GM18511 (cell line): ENCODE measurements at regions not wholly inside any gene's neighbourhood (a gene's known extent, or its start where the extent isn't known, plus 50 kb on each side); places are given as distances from the start of the nearest gene placed in this dataset.
"Not testable (repeated sequence)": the region's sequence is repeated elsewhere in the genome, so short reads cannot be mapped to it uniquely, and the experiment has no call there.

Source experiments
- ATAC-seq: cut with Tn5 transposase; IDR thresholded peaks from one replicate; pipeline ENCODE4 v1.9.1; 2021; ENCODE audit warnings: mild to moderate bottlenecking, moderate library complexity; ENCODE audit not compliant: unreplicated experiment

DNA sequence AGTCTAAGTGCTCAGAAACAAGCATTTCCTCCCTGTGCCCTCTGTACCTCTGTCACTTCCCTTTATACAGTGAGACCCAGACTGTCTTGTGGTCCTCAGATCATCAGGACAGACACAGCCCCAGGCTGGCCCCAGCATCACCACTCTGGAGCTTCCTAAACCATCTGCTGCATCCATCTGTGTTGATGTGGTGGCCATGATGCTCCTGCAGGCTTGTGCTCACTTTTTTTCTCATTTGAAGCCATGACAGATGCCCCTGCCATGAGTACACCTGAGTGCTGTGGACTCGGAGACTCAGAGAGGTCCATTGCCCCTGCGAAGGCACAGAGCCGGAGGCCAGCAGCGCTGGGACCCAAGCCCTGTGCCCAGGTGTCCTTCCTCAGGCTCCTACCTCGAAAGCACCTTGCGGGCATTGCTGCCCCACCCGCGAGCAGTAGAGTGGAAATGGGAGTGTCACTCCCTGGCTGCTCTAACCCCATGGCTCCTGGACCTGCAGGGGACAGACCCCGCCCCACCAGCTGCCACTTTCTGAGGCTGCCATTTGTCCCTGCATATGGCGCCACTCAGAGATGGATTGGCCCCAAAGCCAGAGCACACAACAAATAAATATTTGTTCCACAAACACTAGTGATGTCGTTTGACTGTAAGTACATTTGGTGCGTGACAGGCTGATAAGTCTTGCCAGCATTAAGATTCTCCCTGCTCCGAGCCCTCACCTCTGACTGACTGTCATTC, 593.5 kb downstream of the TBC1D22A start:
- ATAC-seq: no peak

DNA sequence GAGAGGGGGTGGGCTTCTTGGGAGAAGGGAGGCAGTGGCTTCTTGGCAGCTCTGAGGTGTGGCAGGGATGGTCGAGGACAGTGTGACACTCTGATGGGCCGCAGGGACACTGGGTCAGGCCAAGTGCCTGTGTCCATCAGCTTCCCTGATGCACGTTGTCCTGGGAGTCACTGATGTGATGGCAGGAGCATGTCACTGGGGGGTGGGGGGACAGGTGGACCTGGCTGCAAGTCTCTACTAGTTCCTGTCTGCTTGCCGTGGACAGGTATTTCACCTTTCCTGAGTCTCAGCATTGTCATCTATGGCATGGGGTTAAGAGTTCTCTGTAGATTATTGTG, 592.9 kb downstream of the TBC1D22A start:
- no peak for ATAC-seq

DNA sequence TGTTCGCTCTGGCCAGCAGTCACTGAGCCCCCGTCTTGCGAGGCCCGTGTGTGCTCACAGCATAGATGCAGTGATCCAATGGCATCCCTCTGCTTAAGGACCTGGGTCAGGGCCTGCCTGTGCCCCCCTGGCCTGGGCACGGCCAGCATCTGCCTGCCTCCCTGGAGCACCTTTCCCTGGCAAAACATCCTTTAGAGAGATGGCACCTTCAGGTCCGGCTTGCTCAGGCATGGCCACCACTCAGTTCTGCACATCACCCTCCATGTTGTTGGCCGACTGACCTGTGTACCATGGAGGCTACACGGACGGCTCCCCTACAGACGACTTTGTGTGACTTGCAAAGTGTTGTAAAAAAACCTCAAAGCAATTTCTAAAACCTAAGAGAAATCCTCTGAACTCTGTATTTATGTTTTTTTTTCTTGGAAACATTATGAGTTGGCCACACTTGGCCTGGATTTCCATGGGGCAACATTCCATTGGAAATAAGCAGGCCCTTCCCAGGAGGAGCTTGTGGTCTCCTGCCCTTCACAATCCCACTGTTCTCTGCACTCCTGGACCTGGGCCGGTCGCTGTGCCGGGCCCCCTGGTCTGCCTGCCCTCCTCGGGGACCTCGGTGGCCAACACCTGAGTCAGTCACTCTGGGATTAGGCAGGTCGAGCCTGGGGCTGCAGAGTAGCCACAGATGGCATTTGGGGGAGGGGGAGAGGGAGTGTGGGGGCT, 592.4 kb downstream of the TBC1D22A start:
- no peak for ATAC-seq

DNA sequence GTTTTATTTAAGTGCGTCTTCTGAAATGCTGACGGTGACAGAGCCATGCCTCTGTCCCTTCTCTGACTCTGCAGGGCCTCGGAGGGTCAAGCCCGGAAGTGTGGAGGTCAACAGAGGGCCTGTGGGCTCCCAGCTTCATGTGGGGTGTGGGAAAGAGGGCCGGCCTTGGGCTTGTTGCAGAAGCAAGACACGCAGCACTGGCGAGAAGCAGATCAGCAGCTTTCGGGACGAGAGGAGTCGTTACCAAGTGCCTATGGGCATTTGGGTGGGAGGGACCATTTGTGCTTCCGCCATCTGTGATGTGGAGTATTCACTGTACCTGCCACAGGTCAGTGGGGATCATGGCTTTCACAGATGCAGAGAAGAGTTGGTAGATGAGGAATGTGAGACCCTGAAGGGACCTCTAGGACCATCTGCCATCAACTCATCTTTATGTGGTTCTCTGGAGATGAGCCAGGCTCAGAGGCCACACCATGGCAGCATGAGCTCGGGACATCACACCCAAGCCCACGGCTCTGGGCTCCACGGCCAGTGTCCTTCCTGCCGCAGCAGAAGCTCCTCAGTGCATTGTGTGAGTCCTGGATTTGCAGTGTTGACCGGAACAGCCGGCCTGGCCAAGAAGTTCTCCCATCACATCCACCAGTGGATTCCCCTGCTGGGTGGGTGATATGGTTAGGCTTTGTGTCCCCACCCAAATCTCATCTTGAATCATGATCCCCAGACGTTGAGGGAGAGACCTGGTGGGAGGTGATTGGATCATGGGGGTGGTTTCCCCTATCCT, 590.7 kb downstream of the TBC1D22A start:
- ATAC-seq: no peak

DNA sequence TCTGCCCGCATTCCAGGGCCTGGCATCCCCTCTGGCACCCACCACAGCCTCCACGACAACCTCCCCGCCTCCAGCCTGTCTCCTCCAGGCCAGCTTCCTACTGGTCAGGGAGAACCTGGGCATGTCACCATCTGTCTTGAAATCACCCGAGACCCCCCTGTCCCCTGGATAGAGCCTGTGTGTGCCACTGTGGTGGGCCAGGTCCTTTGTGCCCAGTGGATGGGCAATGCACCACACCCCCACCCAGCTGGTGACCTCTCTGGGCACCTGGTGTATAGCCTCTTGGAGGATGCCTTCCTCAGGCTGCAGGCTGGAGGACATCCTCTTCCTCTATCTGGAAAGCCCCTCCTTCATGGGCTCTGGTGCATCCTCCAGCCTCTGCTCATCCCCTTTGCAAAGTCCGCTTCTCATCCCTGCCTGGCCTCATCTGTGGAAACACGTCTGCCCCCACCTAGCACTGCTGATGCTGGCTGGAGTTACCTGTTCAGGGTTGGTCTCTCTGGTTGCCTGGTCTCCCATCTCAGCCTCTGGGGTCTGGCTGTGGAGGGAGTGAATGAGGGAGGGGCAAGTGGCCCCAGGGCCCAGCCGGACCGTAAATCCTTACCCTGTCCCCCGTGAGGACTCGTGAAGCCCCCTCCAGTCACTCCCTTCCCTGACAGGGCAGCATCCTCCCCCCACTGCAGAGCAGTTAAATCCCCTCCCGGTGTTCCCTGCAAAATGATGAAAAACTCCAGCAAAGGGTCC, 589.6 kb downstream of the TBC1D22A start:
- ATAC-seq: no peak

DNA sequence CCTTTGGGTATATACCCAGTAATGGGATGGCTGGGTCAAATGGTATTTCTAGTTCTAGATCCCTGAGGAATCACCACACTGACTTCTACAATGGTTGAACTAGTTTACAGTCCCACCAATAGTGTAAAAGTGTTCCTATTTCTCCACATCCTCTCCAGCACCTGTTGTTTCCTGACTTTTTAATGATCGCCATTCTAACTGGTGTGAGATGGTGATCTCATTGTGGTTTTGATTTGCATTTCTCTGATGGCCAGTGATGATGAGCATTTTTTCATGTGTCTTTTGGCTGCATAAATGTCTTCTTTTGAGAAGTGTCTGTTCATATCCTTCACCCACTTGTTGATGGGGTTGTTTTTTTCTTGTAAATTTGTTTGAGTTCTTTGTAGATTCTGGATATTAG, 583.8 kb downstream of the TBC1D22A start:
- ATAC-seq: not testable (repeated sequence)

DNA sequence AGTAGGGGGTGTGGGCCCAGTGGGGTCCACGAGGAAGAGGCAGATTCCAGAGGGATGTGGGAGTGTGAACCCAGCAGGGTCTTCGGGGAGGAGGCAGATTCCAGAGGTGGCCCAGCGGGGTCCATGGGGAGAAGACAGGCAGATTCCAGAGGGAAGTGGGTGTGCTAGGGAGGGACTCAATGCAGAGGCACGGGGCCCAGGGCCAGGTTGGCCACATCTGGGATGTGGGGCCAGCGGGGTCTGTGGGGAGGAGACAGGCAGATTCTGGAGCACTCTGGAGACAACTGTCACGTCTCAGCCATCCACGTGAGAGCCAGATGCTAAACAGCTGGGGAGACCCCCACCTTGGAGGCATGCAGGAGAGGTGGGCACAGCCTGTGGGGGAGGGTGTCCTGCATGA, 582.6 kb downstream of the TBC1D22A start:
- no peak for ATAC-seq

DNA sequence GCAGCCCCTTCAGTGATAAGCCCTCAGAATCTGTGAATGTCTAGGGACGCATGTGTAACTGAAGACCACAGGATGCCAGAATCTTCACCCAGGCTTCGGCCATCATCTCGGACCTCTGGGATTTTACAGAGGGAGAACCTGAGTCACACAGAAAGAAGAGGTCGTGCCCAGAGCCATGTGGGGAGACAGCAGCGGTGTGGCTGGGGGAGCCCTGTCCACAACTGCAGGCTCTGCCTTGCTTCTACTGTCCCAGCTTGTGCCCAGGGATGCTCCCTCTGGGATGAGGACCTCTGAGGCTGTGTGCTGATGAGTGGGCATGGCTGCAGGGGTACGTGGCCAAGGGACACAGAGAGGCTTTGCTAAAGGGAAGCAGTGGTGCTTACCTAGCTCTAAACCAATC, 582.0 kb downstream of the TBC1D22A start:
- no peak for ATAC-seq

DNA sequence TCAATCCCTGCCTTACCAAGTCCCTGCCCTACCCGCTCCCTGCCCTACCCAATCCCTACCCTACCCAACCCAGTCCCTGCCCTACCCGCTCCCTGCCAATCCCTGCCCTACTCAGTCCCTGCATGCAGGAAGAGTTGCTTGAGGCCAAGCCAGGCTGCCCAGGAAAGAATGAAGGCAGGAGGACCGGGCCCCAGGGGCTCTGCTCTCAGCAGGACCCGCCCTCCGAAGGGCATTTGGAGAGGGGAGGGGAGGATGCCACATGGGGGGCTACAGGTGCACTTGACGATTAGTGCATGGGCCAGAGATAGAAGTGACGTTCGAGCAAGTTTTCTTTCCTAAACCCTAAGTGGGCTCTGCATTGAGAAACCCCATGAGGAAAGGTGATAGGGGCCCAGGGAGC, 581.2 kb downstream of the TBC1D22A start:
- no peak for ATAC-seq

DNA sequence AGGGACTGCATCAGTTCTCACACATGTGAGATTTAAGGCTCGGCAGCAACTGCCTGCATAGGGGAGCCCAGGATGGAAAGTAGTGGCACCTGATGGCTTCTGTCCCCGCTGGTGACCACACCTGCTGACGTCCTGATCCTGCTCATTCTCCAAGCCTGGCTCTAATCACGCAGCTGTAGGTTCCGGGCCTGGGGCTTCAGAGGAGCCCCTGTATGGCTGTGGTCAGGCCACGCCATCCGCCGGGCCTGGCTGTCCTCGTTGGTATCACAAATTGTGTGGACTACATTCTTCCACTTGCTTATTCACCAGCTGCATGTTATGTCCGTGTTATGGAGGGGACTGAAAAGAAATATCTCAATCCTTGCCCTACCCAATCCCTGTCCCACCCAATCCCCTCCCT, 580.0 kb downstream of the TBC1D22A start:
- ATAC-seq: no peak

DNA sequence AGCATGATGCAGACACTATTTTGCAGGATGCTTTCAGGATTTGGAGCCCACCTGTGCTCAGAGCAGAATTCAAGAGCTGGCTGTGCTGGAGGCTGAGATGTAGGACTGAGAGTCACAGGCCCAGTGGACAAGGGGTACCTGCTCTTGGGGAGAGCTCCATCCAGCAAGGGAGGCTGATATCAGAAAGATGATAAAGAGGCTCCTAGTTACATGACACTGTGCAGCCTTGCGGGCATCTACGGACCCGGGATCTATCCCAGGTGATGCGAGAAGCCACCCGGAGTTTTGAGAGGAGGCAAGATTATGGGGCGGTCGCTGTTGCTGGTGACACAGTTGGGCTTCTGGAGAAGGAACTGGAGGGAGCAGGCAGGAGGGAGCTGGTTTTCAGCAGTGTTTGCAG, 579.0 kb downstream of the TBC1D22A start:
- no peak for ATAC-seq

DNA sequence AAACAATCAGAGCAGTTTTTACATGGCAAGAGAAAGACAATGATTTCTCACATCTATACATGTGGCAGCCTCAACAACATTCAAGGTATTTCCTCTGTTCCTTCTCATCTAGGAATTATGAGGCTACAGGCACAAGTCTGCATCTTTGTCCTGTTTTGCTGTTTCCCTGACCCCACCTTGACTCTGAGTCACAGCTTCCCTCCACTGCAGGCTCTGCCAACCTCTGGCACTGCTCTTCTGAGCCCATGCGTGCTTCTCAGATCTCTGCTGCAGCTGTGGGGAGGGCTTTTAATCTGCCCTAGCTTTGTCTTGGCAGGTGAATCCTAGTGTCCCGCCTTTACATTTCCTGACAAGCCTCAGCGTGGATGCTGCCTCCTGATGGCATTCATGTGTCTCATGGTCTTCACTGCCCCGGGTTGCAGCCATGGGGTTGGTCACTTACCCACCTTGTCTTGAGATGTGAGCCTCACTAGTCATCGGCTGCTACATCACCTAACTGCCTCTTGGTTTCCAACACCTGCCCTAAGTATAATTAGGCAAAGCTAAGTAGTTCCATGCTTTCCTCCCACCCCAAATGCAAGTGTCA, 578.5 kb downstream of the TBC1D22A start:
- no peak for ATAC-seq

DNA sequence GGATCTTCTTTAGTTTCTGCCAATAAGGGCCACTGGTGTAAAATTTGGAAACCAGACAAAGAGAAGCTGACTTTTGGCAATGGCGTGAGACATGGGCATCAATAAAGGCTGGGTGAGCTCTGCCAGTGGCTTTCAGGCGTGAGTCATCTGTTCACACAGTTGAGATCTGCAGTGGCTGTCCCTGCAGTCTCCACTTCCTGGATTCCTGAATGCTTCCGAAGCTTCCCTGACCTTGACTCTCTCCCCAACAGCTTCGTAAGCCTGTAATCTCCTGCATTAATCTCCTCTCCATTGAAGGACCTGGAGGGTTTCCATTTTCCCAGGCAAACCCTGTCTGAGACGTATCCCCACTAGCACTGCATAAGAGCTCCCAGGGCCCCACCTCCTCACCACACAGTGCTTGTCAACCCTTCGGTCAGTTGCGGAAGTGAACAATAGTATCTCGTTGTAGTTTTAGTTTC, 574.7 kb downstream of the TBC1D22A start:
- ATAC-seq: no peak

DNA sequence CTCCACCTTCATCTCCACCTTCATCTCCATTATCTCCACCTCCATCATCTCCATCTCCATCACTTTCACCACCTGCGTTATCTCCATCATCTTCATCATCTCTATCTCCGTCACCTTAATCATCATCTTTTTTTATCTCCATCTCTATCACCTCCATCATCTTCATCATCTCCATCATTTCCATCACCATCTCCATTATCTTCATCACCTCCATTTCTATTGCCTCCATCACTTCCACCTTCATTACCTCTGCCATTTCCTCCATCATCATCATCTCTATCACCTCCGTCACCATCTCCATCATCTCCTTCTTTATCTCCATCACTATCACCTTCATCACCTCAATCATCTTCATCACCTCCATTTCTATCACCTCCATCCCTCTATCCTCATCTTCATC, 573.5 kb downstream of the TBC1D22A start:
- ATAC-seq: no peak

DNA sequence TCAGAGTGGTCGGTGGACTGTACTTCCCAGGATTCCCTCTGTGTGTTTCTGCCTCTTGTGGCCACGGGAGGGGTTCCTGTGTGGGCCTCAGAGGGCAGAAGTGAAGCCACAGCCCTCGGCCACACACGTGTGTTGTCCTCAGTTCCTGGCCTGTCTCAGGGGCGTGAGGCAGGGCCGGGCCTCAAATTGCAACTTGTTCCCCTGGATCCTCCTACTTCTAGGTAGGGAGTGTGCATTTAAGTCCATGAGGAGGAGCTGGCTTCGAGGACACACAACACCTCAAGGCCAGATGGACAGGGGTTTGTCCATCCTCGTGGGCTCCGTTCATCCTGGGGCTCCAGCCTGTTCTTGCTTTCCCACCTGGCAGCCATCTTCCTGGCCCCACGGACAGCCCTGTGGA, 573.0 kb downstream of the TBC1D22A start:
- ATAC-seq: no peak

DNA sequence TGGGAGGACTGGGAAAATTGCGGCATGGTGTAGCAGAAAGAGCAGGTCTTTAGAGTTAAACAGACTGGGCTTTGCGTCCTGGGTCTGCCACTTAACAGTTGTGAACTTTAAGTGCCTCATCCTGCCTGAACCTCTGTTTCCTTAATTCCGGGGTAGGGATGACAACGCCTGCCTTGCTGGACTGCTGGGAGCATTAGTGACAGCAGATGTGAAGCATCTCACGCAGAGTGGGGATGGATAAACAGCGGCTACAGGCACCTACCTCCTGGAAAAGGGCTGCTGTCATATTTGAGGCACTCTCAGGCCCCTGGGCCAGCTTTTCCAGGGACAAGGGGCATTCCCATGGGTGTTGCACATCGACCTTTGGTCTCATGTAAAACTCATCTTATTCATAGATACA, 572.2 kb downstream of the TBC1D22A start:
- no peak for ATAC-seq

DNA sequence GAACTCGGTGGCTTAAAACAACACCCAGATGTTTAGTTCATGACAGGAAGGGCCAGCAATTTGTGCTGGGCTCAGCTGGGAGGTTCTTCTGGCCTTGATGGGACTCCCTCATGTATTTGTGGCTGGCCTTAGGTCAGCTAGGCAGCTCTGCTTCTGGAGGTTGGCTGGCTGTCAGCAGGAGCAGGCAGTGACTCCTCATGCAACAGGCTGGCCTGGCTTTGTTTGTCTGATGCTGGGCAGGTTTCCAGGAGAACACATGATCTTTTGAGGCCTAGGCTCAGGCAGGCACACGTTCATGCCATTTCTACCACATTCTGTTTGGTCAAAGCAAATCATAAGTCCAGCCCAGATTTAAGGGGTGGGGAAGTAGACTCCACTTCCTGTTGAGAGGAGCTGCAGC, 571.2 kb downstream of the TBC1D22A start:
- ATAC-seq: no peak

DNA sequence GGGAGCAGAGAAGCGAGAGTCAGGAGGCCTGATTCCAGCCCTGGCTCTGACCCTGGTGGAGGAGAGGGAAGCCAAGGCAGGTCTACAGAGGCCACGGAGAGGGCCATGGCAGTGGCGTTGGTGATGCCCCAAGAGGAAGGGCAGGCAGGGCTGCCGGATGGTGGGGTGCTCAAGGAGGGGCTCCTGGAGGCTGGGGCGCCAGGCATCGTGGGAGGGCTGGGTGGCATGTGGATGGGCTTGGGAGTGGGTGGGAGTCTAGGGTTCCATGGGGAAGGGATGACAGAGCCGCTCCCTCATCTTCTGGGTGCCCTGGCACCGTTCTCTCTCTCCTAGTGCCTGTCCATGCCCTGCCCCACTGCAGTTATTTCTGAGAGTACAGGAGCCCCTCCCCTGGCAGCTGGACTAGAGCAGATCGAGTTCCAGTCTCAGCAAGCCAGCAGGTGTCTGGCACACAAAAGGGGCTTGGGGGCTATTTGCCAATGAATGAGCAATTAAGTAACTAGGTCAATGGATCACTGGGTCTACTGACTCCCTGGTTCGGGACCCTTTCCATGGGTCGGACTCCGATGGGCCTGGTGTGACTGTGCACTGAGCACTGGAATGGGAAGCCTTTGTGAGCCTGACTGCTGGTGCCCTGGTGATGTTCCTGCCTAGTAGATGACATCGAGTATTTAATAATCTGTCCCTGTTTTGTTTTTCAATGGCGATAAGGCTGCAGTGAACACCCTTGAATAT, 570.0 kb downstream of the TBC1D22A start:
- no peak for ATAC-seq

DNA sequence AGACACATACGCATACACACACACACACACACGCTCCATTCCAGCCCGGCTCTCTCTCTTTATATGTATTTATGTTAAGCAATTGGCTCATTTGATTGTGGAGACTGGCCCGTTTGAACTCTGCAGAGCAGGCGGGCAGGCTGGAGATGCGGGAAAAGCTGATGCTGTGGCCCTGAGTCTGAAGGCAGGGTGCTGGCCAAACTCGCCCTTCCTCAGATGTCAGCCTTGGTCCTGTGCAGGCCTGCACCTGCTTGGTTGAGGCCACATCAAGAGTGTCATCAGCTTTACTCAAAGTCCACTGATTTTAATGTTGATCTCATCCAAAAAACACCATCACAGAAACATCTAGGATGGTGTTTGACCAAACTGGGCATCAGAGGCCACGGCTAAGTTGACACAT, 569.3 kb downstream of the TBC1D22A start:
- no peak for ATAC-seq
